H9 (cell line): ENCODE measurements at regions not wholly inside any gene's neighbourhood (a gene's known extent, or its start where the extent isn't known, plus 50 kb on each side); places are given as distances from the start of the nearest gene placed in this dataset.

Experiments used
- DNase-seq: peaks from one replicate; pipeline ENCODE4 v3.0.0-alpha.2; 2017
- H2AFZ ChIP-seq: one replicate; pipeline ENCODE4 v1.6.1; 2013; ENCODE audit warnings: mild to moderate bottlenecking, low read length, control low read depth, moderate library complexity
- H2AK5ac ChIP-seq: 2 replicates; pipeline ENCODE4 v1.6.1; 2013; ENCODE audit warnings: low read length, control low read depth, mixed read lengths; ENCODE audit not compliant: insufficient read length
- H2BK120ac ChIP-seq: one replicate; pipeline ENCODE4 v1.6.1; 2013; ENCODE audit warnings: low read depth, mild to moderate bottlenecking, low read length, control low read depth, inconsistent platforms; ENCODE audit not compliant: poor library complexity, severe bottlenecking
- H2BK12ac ChIP-seq: 2 replicates; pipeline ENCODE4 v1.6.1; 2013; ENCODE audit warnings: low read length, control low read depth, mixed read lengths, low read depth; ENCODE audit not compliant: insufficient read length
- H2BK15ac ChIP-seq: 2 replicates; pipeline ENCODE4 v1.6.1; 2013; ENCODE audit warnings: low read depth, low read length, control low read depth
- H2BK20ac ChIP-seq: one replicate; pipeline ENCODE4 v1.6.1; 2013; ENCODE audit warnings: low read depth, mild to moderate bottlenecking, low read length, control low read depth, inconsistent platforms; ENCODE audit not compliant: poor library complexity, severe bottlenecking
- H2BK5ac ChIP-seq: 2 replicates; pipeline ENCODE4 v1.6.1; 2013; ENCODE audit warnings: low read length, control low read depth, mixed read lengths; ENCODE audit not compliant: insufficient read length
- H3K14ac ChIP-seq: 2 replicates; pipeline ENCODE4 v1.6.1; 2013; ENCODE audit warnings: low read length, control low read depth; ENCODE audit not compliant: insufficient read depth
- H3K18ac ChIP-seq: 2 replicates; pipeline ENCODE4 v1.6.1; 2013; ENCODE audit warnings: low read depth, mild to moderate bottlenecking, mixed read lengths, low read length, control low read depth; ENCODE audit not compliant: insufficient read length
- H3K23ac ChIP-seq: 2 replicates; pipeline ENCODE4 v1.6.1; 2013; ENCODE audit warnings: low read length, control low read depth, mixed read lengths, low read depth; ENCODE audit not compliant: insufficient read length
- H3K23me2 ChIP-seq: 2 replicates; pipeline ENCODE4 v1.6.1; 2013; ENCODE audit warnings: low read depth, mild to moderate bottlenecking, mixed read lengths, low read length, control low read depth; ENCODE audit not compliant: insufficient read length, poor library complexity, severe bottlenecking
- H3K27ac ChIP-seq: 2 replicates; pipeline ENCODE4 v1.5.1; 2013; ENCODE audit warnings: low read length, control low read depth, mixed read lengths, low read depth; ENCODE audit not compliant: insufficient read length
- H3K27me3 ChIP-seq: 2 replicates; pipeline ENCODE4 v1.6.1; 2013; ENCODE audit warnings: low read length, control low read depth, inconsistent platforms; ENCODE audit not compliant: insufficient read depth
- H3K4ac ChIP-seq: 2 replicates; pipeline ENCODE4 v1.6.1; 2013; ENCODE audit warnings: low read depth, mild to moderate bottlenecking, control low read depth, inconsistent platforms, low read length, moderate library complexity
- H3K4me1 ChIP-seq: 2 replicates; pipeline ENCODE4 v1.6.1; 2013; ENCODE audit warnings: low read length, control low read depth, inconsistent platforms; ENCODE audit not compliant: insufficient read depth
- H3K4me2 ChIP-seq: 2 replicates; pipeline ENCODE4 v1.6.1; 2013; ENCODE audit warnings: low read length, control low read depth, mixed read lengths; ENCODE audit not compliant: insufficient read length, insufficient read depth
- H3K56ac ChIP-seq: 2 replicates; pipeline ENCODE4 v1.6.1; 2013; ENCODE audit warnings: low read depth, mild to moderate bottlenecking, mixed read lengths, low read length, control low read depth; ENCODE audit not compliant: insufficient read length
- H3K79me1 ChIP-seq: 2 replicates; pipeline ENCODE4 v1.6.1; 2013; ENCODE audit warnings: low read depth, mild to moderate bottlenecking, moderate library complexity, low read length, control low read depth, inconsistent platforms; ENCODE audit not compliant: insufficient read depth, poor library complexity, severe bottlenecking
- H3K79me2 ChIP-seq: 2 replicates; pipeline ENCODE4 v1.6.1; 2013; ENCODE audit warnings: low read length, control low read depth, inconsistent platforms; ENCODE audit not compliant: insufficient read depth
- H3K9ac ChIP-seq: 2 replicates; pipeline ENCODE4 v1.6.1; 2013; ENCODE audit warnings: low read length, control low read depth, mixed read lengths; ENCODE audit not compliant: insufficient read length; ENCODE audit errors: extremely low read depth
- H3K9me3 ChIP-seq: one replicate; pipeline ENCODE4 v1.6.1; 2013; ENCODE audit warnings: low read depth, low read length, inconsistent platforms; ENCODE audit not compliant: control insufficient read depth
- H3T11ph ChIP-seq: one replicate; pipeline ENCODE4 v1.6.1; 2013; ENCODE audit warnings: mild to moderate bottlenecking, low read length, control low read depth, inconsistent platforms
- H4K20me1 ChIP-seq: one replicate; pipeline ENCODE4 v1.6.1; 2013; ENCODE audit not compliant: control insufficient read depth, insufficient read length, insufficient read depth
- H4K5ac ChIP-seq: 2 replicates; pipeline ENCODE4 v1.6.1; 2013; ENCODE audit warnings: low read depth, mild to moderate bottlenecking, mixed read lengths, low read length, control low read depth; ENCODE audit not compliant: insufficient read length
- H4K8ac ChIP-seq: replicated peaks from 2 replicates; pipeline ENCODE4 v1.6.1; 2013; ENCODE audit warnings: low read length, control low read depth, mixed read lengths, low read depth; ENCODE audit not compliant: insufficient read length
- H4K91ac ChIP-seq: 2 replicates; pipeline ENCODE4 v1.6.1; 2013; ENCODE audit warnings: low read depth, mild to moderate bottlenecking, moderate library complexity, mixed read lengths, low read length, control low read depth; ENCODE audit not compliant: insufficient read length
- H3K27ac Mint-ChIP-seq, 3 experiments: 2 replicates in 2 of 3; 3 replicates in 1 of 3; pipeline ENCODE4 v1.8.0; 2020 to 2021; ENCODE audit warnings: mixed read lengths in 3 of 3, mild to moderate bottlenecking in 1 of 3, moderate library complexity in 1 of 3
- H3K27me3 Mint-ChIP-seq: 2 replicates; pipeline ENCODE4 v1.8.0; 2021; ENCODE audit warnings: low read depth, mild to moderate bottlenecking, moderate library complexity, mixed read lengths
- H3K36me3 Mint-ChIP-seq, 3 experiments: 2 replicates in 2 of 3; 3 replicates in 1 of 3; pipeline ENCODE4 v1.8.0; 2020 to 2021; ENCODE audit warnings: low read depth in 3 of 3, mixed read lengths in 3 of 3; ENCODE audit not compliant: insufficient read depth in 1 of 3
- H3K4me1 Mint-ChIP-seq, 2 experiments: 2 replicates each; pipeline ENCODE4 v1.8.0; 2020; ENCODE audit warnings: mixed read lengths in 2 of 2
- H3K4me3 Mint-ChIP-seq, 2 experiments: 2 replicates in 1 of 2; 3 replicates in 1 of 2; pipeline ENCODE4 v1.8.0; 2020 to 2021; ENCODE audit warnings: mild to moderate bottlenecking in 2 of 2, mixed read lengths in 2 of 2, moderate library complexity in 1 of 2
- H3K9me3 Mint-ChIP-seq, 2 experiments: 2 replicates in 1 of 2; 3 replicates in 1 of 2; pipeline ENCODE4 v1.8.0; 2020; ENCODE audit warnings: mild to moderate bottlenecking in 2 of 2, mixed read lengths in 2 of 2, moderate library complexity in 1 of 2
- CTCF ChIP-seq: fragments of 200-600 bp; sonication (generic); conservative IDR thresholded peaks from 3 replicates; pipeline ENCODE4 v1.8.0; 2021; ENCODE audit warnings: antibody characterized with exemption, mild to moderate bottlenecking
- WGBS: extraction: QIAGEN DNeasy Blood & Tissue Kit; methylation state at CpG from one replicate; pipeline ENCODE4 v1.1.7; 2013; ENCODE audit warnings: missing lambda C conversion rate, low lambda C conversion rate, mixed read lengths; ENCODE audit not compliant: insufficient read length; ENCODE audit errors: extremely low coverage; 5-methylcytosine and 5-hydroxymethylcytosine counted together

DNA sequence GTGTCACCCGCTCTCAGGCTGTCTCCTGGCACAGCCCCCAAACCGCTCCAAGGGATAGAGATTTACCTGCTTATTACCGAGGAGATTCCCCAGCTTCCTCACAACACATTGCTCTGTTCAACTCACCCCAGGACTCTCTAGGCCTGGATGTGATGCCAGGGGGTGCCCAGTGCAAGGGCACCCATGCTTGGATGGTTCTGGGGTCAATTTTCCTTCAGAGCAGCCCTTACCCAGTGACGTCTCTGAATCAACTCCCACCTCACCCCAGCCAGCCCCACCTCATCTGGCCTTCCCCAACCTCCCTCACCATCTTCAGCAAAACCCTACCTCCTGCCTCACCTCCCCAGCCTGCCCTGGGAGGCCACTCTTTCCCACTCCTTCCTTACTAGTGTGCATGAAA is 951.6 kb upstream of the ZNF722 start:
- Histone ChIP-seq H3K9ac (no peak overlapping the region), H2AFZ (no peak overlapping the region), H3K4me1 (no peaks in the 10 kb centered on the region), H3K23me2 (no peaks in the 10 kb centered on the region), H3K79me2 (no peaks in the 10 kb centered on the region), H3K23ac (no peak overlapping the region), H3K56ac (no peak overlapping the region), H3K27me3 (no peaks in the 10 kb centered on the region), H2BK120ac (no peak overlapping the region), H3K14ac (no peak overlapping the region), H3K27ac (no peak overlapping the region), H3K9me3 (peaks cover 100% of the 10 kb centered on the region), H2BK12ac (no peak overlapping the region), H2BK20ac (no peak overlapping the region), H3T11ph (no peak overlapping the region), H2BK5ac (no peak overlapping the region), H2AK5ac (no peak overlapping the region), H4K20me1 (no peaks in the 10 kb centered on the region), H4K91ac (no peak overlapping the region), H3K79me1 (no peaks in the 10 kb centered on the region), H4K8ac (no peak overlapping the region), H3K18ac (no peak overlapping the region), H2BK15ac (no peak overlapping the region), H3K4me2 (no peak overlapping the region), H4K5ac (no peak overlapping the region), H3K4ac (no peak overlapping the region)
- H3K4me1 Mint-ChIP-seq = no peaks in the 10 kb centered on the region
- TF ChIP-seq CTCF = no peak
- H3K27me3 Mint-ChIP-seq = peaks cover 7% of the 10 kb centered on the region
- peaks cover 13 to 62% (median 30%) of the 10 kb centered on the region in 3 experiments; a peak in 6 of 7 replicates for H3K36me3 Mint-ChIP-seq
- no peak overlapping the region for H3K27ac Mint-ChIP-seq
- DNase-seq = no peak
- no peak overlapping the region for H3K4me3 Mint-ChIP-seq
- no CpG with 5 or more reads among the region's 4 CpGs for WGBS
- H3K9me3 Mint-ChIP-seq = peaks cover 19% of the 10 kb centered on the region in 2 experiments
